ENCODE measurements at regions not wholly inside any gene's neighbourhood (a gene's known extent, or its start where the extent isn't known, plus 50 kb on each side); places are given as distances from the start of the nearest gene placed in this dataset.

GRCh38 chr9:7996558-7996957 is 197.0 kb upstream of the DMAC1 start:
- H3K27me3 ChIP-seq (replicated peaks; ENCODE audit: control insufficient read depth, insufficient read depth, low read length): no peaks in the 10 kb centered on the region
- no TSS peak for BruUV-seq (replicated peaks)
- Mint-ChIP-seq H3K27me3 (ENCODE audit: insufficient read depth, unreplicated experiment) (no peaks in the 10 kb centered on the region), H3K9me3 (ENCODE audit: unreplicated experiment) (peaks cover 3% of the 10 kb centered on the region), H3K4me1 (ENCODE audit: low read depth, unreplicated experiment) (peaks cover 14% of the 10 kb centered on the region), H3K27ac (ENCODE audit: unreplicated experiment) (peak overlapping the region; percentile 60), H3K4me3 (ENCODE audit: unreplicated experiment) (no peak overlapping the region), H3K36me3 (ENCODE audit: insufficient read depth, unreplicated experiment) (no peaks in the 10 kb centered on the region)
- peaks cover 32% of the 10 kb centered on the region for H3K4me1 ChIP-seq
- DNase-seq: no peak
- no peaks in the 10 kb centered on the region for H3K36me3 ChIP-seq (ENCODE audit: control insufficient read depth, insufficient read depth, low read length)
- no peak for TF ChIP-seq CTCF (IDR thresholded peaks at IDR 0.05; ENCODE audit: insufficient read depth in 1 of 2, low read depth in 1 of 2, low read length in 1 of 2, severe bottlenecking in 1 of 2, unreplicated experiment in 1 of 2)
- intact Hi-C loops (cut with micrococcal nuclease; ENCODE audit: unreplicated experiment): no loop called here
- no peaks in the 10 kb centered on the region for H3K9me3 ChIP-seq
- ChIA-PET CTCF (no interaction called here), POLR2A (no interaction called here)
- no peak overlapping the region for H3K4me3 ChIP-seq (ENCODE audit: low read depth, low read length)

- Histone ChIP-seq H3K9me3 (no peaks in the 10 kb centered on the region), H3K4me1 (peaks cover 28% of the 10 kb centered on the region), H3K27me3 (replicated peaks; ENCODE audit: control insufficient read depth, insufficient read depth, low read length) (no peaks in the 10 kb centered on the region), H3K36me3 (ENCODE audit: control insufficient read depth, insufficient read depth, low read length) (no peaks in the 10 kb centered on the region), H3K4me3 (ENCODE audit: low read depth, low read length) (no peak overlapping the region)
- TF ChIP-seq CTCF (IDR thresholded peaks at IDR 0.05; ENCODE audit: insufficient read depth in 1 of 2, low read depth in 1 of 2, low read length in 1 of 2, severe bottlenecking in 1 of 2, unreplicated experiment in 1 of 2): no peak
- intact Hi-C loops (cut with micrococcal nuclease; ENCODE audit: unreplicated experiment): no loop called here
- no peak overlapping the region for H3K4me3 Mint-ChIP-seq (ENCODE audit: unreplicated experiment)
- no peaks in the 10 kb centered on the region for H3K4me1 Mint-ChIP-seq (ENCODE audit: low read depth, unreplicated experiment)
- no peak overlapping the region for H3K27ac Mint-ChIP-seq (ENCODE audit: unreplicated experiment)
- no peaks in the 10 kb centered on the region for H3K27me3 Mint-ChIP-seq (ENCODE audit: insufficient read depth, unreplicated experiment)
- no peaks in the 10 kb centered on the region for H3K36me3 Mint-ChIP-seq (ENCODE audit: insufficient read depth, unreplicated experiment)
- DNase-seq: no peak
- ChIA-PET POLR2A (no interaction called here), CTCF (no interaction called here)
- no TSS peak for BruUV-seq (replicated peaks)
- peaks cover 11% of the 10 kb centered on the region for H3K9me3 Mint-ChIP-seq (ENCODE audit: unreplicated experiment)
Observed at GRCh38 chr9:7988644-7989280, 189.2 kb upstream of the DMAC1 start.

GRCh38 chr9:7984692-7985091 is 185.1 kb upstream of the DMAC1 start:
- Mint-ChIP-seq H3K4me3 (ENCODE audit: unreplicated experiment) (no peak overlapping the region), H3K9me3 (ENCODE audit: unreplicated experiment) (peaks cover under 1% of the 10 kb centered on the region)

More at GRCh38 chr9:7984692-7985091, 185.1 kb upstream of the DMAC1 start:
- no peak for DNase-seq
- BruUV-seq (replicated peaks): no TSS peak
- no peaks in the 10 kb centered on the region for H3K36me3 ChIP-seq (ENCODE audit: control insufficient read depth, insufficient read depth, low read length)
- Mint-ChIP-seq H3K36me3 (ENCODE audit: insufficient read depth, unreplicated experiment) (peaks cover 5% of the 10 kb centered on the region), H3K27ac (ENCODE audit: unreplicated experiment) (no peak overlapping the region), H3K27me3 (ENCODE audit: insufficient read depth, unreplicated experiment) (no peaks in the 10 kb centered on the region), H3K4me1 (ENCODE audit: low read depth, unreplicated experiment) (peaks cover 17% of the 10 kb centered on the region)
- TF ChIP-seq CTCF (IDR thresholded peaks at IDR 0.05; ENCODE audit: insufficient read depth in 1 of 2, low read depth in 1 of 2, low read length in 1 of 2, severe bottlenecking in 1 of 2, unreplicated experiment in 1 of 2): no peak
- peaks cover 24% of the 10 kb centered on the region for H3K4me1 ChIP-seq
- no peaks in the 10 kb centered on the region for H3K9me3 ChIP-seq
- no peaks in the 10 kb centered on the region for H3K27me3 ChIP-seq (replicated peaks; ENCODE audit: control insufficient read depth, insufficient read depth, low read length)
- ChIA-PET POLR2A (no interaction called here), CTCF (interaction anchor here (1.8 kb wide), 1 partner anchor 10 kb away, joined by 4 read pairs; no protein-coding TSS in a partner anchor)
- H3K4me3 ChIP-seq (ENCODE audit: low read depth, low read length): no peak overlapping the region
- intact Hi-C loops (cut with micrococcal nuclease; ENCODE audit: unreplicated experiment): no loop called here
